IMR-90 (cell line): ENCODE measurements at regions not wholly inside any gene's neighbourhood (a gene's known extent, or its start where the extent isn't known, plus 50 kb on each side); places are given as distances from the start of the nearest gene placed in this dataset.

Source experiments
- ATAC-seq: fragments of 200-7000 bp; cut with Tn5 transposase; 2 replicates; pipeline ENCODE4 v1.9.1; 2020; ENCODE audit warnings: low read depth, mild to moderate bottlenecking, moderate library complexity
- BruUV-seq: library from RNA; stranded (reverse); fragments of 400-500 nt; replicated peaks from 2 replicates; lab custom pipeline; 2021; lab: Mats Ljungman, UMichigan
- CTCF ChIA-PET: fragments of 300-600 bp; formaldehyde crosslinking; extraction: SDS; loops from one replicate; lab custom pipeline; 2021; ENCODE audit warnings: antibody characterized with exemption; lab: Yijun Ruan, JAX
- POLR2A ChIA-PET: fragments of 300-600 bp; sonication (Branson Sonifier 250); formaldehyde crosslinking; loops from one replicate; lab custom pipeline; 2022; ENCODE audit warnings: antibody characterized with exemption; ENCODE audit not compliant: unreplicated experiment; lab: Charles Lee
- DNase-seq: peaks from one replicate; pipeline ENCODE4 v3.0.0; 2013
- H2AFZ ChIP-seq: replicated peaks from 2 replicates; pipeline ENCODE3; 2013; ENCODE audit warnings: low read length, mild to moderate bottlenecking; ENCODE audit not compliant: poor library complexity
- H2AK5ac ChIP-seq: 2 replicates; pipeline ENCODE4 v1.6.1; 2013; ENCODE audit warnings: low read depth, low read length, inconsistent platforms
- H2AK9ac ChIP-seq: replicated peaks from 2 replicates; pipeline ENCODE3; 2013; ENCODE audit warnings: mild to moderate bottlenecking, low read depth, low read length, moderate library complexity; ENCODE audit not compliant: poor library complexity
- H2BK120ac ChIP-seq: 2 replicates; pipeline ENCODE4 v1.6.1; 2013; ENCODE audit warnings: low read depth, low read length, inconsistent platforms
- H2BK15ac ChIP-seq: 3 replicates; pipeline ENCODE4 v1.6.1; 2013; ENCODE audit warnings: low read depth, low read length, inconsistent platforms
- H2BK20ac ChIP-seq: 2 replicates; pipeline ENCODE4 v1.6.1; 2013; ENCODE audit warnings: low read depth, mild to moderate bottlenecking, inconsistent platforms, low read length, moderate library complexity
- H2BK5ac ChIP-seq: 2 replicates; pipeline ENCODE4 v1.6.1; 2013; ENCODE audit warnings: mild to moderate bottlenecking, low read depth, low read length, inconsistent platforms; ENCODE audit not compliant: poor library complexity, severe bottlenecking
- H3K14ac ChIP-seq: replicated peaks from 2 replicates; pipeline ENCODE4 v1.6.1; 2013; ENCODE audit warnings: low read depth, low read length, inconsistent platforms
- H3K18ac ChIP-seq: 2 replicates; pipeline ENCODE4 v1.6.1; 2013; ENCODE audit warnings: low read depth, low read length, control low read depth
- H3K23ac ChIP-seq: 2 replicates; pipeline ENCODE4 v1.6.1; 2013; ENCODE audit warnings: low read depth, low read length, inconsistent platforms
- H3K27ac ChIP-seq: 2 replicates; pipeline ENCODE4 v1.5.1; 2013; ENCODE audit warnings: mild to moderate bottlenecking, control low read depth, low read length; ENCODE audit not compliant: insufficient read depth
- H3K27me3 ChIP-seq: 2 replicates; pipeline ENCODE4 v1.6.1; 2013; ENCODE audit warnings: low read length; ENCODE audit not compliant: control insufficient read depth, insufficient read depth
- H3K36me3 ChIP-seq: 2 replicates; pipeline ENCODE4 v1.6.1; 2013; ENCODE audit warnings: low read length, mixed read lengths; ENCODE audit not compliant: control insufficient read depth, insufficient read depth
- H3K4ac ChIP-seq: 2 replicates; pipeline ENCODE4 v1.6.1; 2013; ENCODE audit warnings: low read depth, low read length, inconsistent platforms
- H3K4me1 ChIP-seq: 2 replicates; pipeline ENCODE4 v1.6.1; 2013; ENCODE audit warnings: low read length, mixed read lengths; ENCODE audit not compliant: control insufficient read depth, insufficient read depth
- H3K4me2 ChIP-seq: 2 replicates; pipeline ENCODE4 v1.6.1; 2013; ENCODE audit warnings: low read depth, mild to moderate bottlenecking, control low read depth, low read length, moderate library complexity
- H3K4me3 ChIP-seq: 2 replicates; pipeline ENCODE4 v1.5.1; 2013; ENCODE audit warnings: low read depth, mild to moderate bottlenecking, control low read depth, low read length, moderate library complexity; ENCODE audit not compliant: insufficient read depth
- H3K56ac ChIP-seq: 2 replicates; pipeline ENCODE4 v1.6.1; 2013; ENCODE audit warnings: low read length, inconsistent platforms; ENCODE audit not compliant: insufficient read depth; ENCODE audit errors: extremely low read depth
- H3K79me1 ChIP-seq, 2 experiments: 2 replicates each; pipeline ENCODE4 v1.6.1; 2013; ENCODE audit warnings: low read length in 2 of 2, inconsistent platforms in 1 of 2, low read depth in 1 of 2
- H3K9ac ChIP-seq: 2 replicates; pipeline ENCODE4 v1.6.1; 2013; ENCODE audit warnings: low read depth, low read length, control low read depth
- H3K9me1 ChIP-seq: 2 replicates; pipeline ENCODE4 v1.6.1; 2013; ENCODE audit warnings: low read length, inconsistent platforms; ENCODE audit not compliant: insufficient read depth
- H3K9me3 ChIP-seq: 2 replicates; pipeline ENCODE4 v1.6.1; 2013; ENCODE audit warnings: low read length; ENCODE audit not compliant: control insufficient read depth, insufficient read depth
- H4K20me1 ChIP-seq: 2 replicates; pipeline ENCODE4 v1.6.1; 2013; ENCODE audit warnings: low read length, inconsistent platforms; ENCODE audit not compliant: insufficient read depth
- H4K5ac ChIP-seq: 2 replicates; pipeline ENCODE4 v1.6.1; 2013; ENCODE audit warnings: mild to moderate bottlenecking, low read depth, low read length, control low read depth
- H4K8ac ChIP-seq, 2 experiments: 2 replicates each; pipeline ENCODE4 v1.6.1; 2013; ENCODE audit warnings: low read depth in 2 of 2, low read length in 2 of 2, control low read depth in 1 of 2, inconsistent platforms in 1 of 2
- H4K91ac ChIP-seq: 2 replicates; pipeline ENCODE4 v1.6.1; 2013; ENCODE audit warnings: low read depth, low read length, inconsistent platforms; ENCODE audit not compliant: insufficient read depth
- BHLHE40 ChIP-seq: fragments of 150-350 bp; IDR thresholded peaks from 2 replicates; pipeline ENCODE4 v1.6.1; 2016; ENCODE audit warnings: mild to moderate bottlenecking, low read depth, low read length
- CEBPB ChIP-seq: IDR thresholded peaks from 2 replicates; pipeline ENCODE4 v1.6.1; 2012; ENCODE audit warnings: low read depth, low read length, improper control_type of control experiment
- CHD1 ChIP-seq: IDR thresholded peaks from 2 replicates; pipeline ENCODE4 v1.6.1; 2012; ENCODE audit warnings: low read depth, low read length, improper control_type of control experiment
- MAZ ChIP-seq: IDR thresholded peaks from 2 replicates; pipeline ENCODE4 v1.6.1; 2012; ENCODE audit warnings: low read depth, mild to moderate bottlenecking, low read length, improper control_type of control experiment, moderate library complexity, borderline replicate concordance
- NFE2L2 ChIP-seq: fragments of 150-350 bp; IDR thresholded peaks from 2 replicates; pipeline ENCODE4 v1.6.1; 2016; ENCODE audit warnings: low read depth, mild to moderate bottlenecking, low read length
- POLR2A ChIP-seq: IDR thresholded peaks from 2 replicates; pipeline ENCODE4 v1.6.1; 2012; ENCODE audit warnings: mild to moderate bottlenecking, low read depth, low read length
- RCOR1 ChIP-seq: IDR thresholded peaks from 2 replicates; pipeline ENCODE4 v1.6.1; 2012; ENCODE audit warnings: mild to moderate bottlenecking, low read length, improper control_type of control experiment; ENCODE audit not compliant: insufficient replicate concordance
- RFX5 ChIP-seq: IDR thresholded peaks from 2 replicates; pipeline ENCODE4 v1.8.0; 2012; ENCODE audit warnings: low read depth, mild to moderate bottlenecking, low read length, moderate library complexity
- WGBS, 2 experiments: methylation state at CpG; one replicate each; pipeline versions ENCODE4 v1.1.5 to v1.1.7; 2013; ENCODE audit warnings: missing lambda C conversion rate in 2 of 2; ENCODE audit not compliant: insufficient read length in 1 of 2; ENCODE audit errors: extremely low coverage in 2 of 2; 5-methylcytosine and 5-hydroxymethylcytosine counted together
- dilution Hi-C: fragments of 300-500 bp; cut with HindIII; formaldehyde crosslinking; loops from one replicate; pipeline ENCODE4 v1.14.3; 2018; ENCODE audit warnings: low sequenced_read_pairs; ENCODE audit not compliant: unreplicated experiment
- in situ Hi-C: fragments of 300-500 bp; cut with MboI; formaldehyde crosslinking; loops from 3 replicates; pipeline ENCODE4 v1.14.3; 2019; ENCODE audit warnings: low sequenced_read_pairs, inconsistent platforms, mixed read lengths
- intact Hi-C: fragments of 100-400 bp; cut with micrococcal nuclease; formaldehyde crosslinking; loops from 2 replicates; pipeline ENCODE4 v1.10.0; 2022
- TF ChIP-seq, protein P1 (sequence below): conservative IDR thresholded peaks from 2 replicates; pipeline ENCODE4 v1.5.1; 2012; ENCODE audit warnings: mild to moderate bottlenecking, low read depth, low read length, improper control_type of control experiment
- TF ChIP-seq, protein P2 (sequence below): fragments of 150-350 bp; IDR thresholded peaks from 2 replicates; pipeline ENCODE4 v1.6.1; 2016; ENCODE audit warnings: low read depth, mild to moderate bottlenecking, low read length, moderate library complexity, borderline replicate concordance
- TF ChIP-seq, protein P3 (sequence below): fragments of 150-350 bp; IDR thresholded peaks from 2 replicates; pipeline ENCODE4 v1.6.1; 2017; ENCODE audit warnings: mild to moderate bottlenecking, antibody characterized with exemption, low read length, low read depth

DNA sequence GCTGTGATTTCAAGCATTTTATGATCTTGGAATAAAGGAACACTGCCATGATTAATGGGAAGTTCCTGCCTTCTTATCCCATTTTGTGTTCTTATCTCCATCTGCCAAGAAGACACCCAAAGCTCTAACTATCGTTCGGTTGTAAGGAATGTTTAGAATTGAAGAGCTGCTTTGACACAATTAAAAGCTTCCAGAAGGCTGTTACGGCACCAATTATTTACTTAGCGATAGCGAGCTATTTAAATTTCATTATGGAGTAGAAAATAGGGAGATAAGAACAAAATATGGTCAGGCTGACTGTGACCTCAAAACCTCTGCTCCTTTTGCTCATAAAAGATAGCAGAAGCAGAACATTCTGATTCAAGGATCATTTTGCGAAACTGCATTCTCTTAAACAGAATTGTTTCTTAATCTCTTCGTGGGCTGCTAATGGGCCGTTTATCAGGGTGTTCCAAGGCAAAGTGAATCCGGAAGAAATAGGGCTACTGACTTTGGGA, 101.6 kb downstream of the SLC4A3 start:
- H3K4me3 ChIP-seq: no peak overlapping the region
- ATAC-seq (no peak), DNase-seq (no peak)
- no peaks in the 10 kb centered on the region for H4K20me1 ChIP-seq
- H3K18ac ChIP-seq: no peak overlapping the region
- no peaks in the 10 kb centered on the region for H3K9me1 ChIP-seq
- WGBS, 2 experiments: no CpG with 5 or more reads among the region's 9 CpGs
- peaks cover 3% of the 10 kb centered on the region for H3K9me3 ChIP-seq
- in situ Hi-C loops: loop anchor here (5.0 kb wide), 1 partner anchor 1843 kb away; the partner anchor contains the start of gene EPHA4
- no peak overlapping the region for H3K4me2 ChIP-seq
- no TSS peak for BruUV-seq
- TF ChIP-seq RFX5: no peak
- no peak for TF ChIP-seq NFE2L2
- TF ChIP-seq, protein P1, sequence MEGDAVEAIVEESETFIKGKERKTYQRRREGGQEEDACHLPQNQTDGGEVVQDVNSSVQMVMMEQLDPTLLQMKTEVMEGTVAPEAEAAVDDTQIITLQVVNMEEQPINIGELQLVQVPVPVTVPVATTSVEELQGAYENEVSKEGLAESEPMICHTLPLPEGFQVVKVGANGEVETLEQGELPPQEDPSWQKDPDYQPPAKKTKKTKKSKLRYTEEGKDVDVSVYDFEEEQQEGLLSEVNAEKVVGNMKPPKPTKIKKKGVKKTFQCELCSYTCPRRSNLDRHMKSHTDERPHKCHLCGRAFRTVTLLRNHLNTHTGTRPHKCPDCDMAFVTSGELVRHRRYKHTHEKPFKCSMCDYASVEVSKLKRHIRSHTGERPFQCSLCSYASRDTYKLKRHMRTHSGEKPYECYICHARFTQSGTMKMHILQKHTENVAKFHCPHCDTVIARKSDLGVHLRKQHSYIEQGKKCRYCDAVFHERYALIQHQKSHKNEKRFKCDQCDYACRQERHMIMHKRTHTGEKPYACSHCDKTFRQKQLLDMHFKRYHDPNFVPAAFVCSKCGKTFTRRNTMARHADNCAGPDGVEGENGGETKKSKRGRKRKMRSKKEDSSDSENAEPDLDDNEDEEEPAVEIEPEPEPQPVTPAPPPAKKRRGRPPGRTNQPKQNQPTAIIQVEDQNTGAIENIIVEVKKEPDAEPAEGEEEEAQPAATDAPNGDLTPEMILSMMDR: no peak
- TF ChIP-seq POLR2A: no peak
- TF ChIP-seq, protein P2, sequence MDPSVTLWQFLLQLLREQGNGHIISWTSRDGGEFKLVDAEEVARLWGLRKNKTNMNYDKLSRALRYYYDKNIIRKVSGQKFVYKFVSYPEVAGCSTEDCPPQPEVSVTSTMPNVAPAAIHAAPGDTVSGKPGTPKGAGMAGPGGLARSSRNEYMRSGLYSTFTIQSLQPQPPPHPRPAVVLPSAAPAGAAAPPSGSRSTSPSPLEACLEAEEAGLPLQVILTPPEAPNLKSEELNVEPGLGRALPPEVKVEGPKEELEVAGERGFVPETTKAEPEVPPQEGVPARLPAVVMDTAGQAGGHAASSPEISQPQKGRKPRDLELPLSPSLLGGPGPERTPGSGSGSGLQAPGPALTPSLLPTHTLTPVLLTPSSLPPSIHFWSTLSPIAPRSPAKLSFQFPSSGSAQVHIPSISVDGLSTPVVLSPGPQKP: no peak
- TF ChIP-seq CEBPB: no peak
- no peak for TF ChIP-seq BHLHE40
- no peak for TF ChIP-seq RCOR1
- no peak for TF ChIP-seq CHD1
- no peak for TF ChIP-seq MAZ
- TF ChIP-seq, protein P3, sequence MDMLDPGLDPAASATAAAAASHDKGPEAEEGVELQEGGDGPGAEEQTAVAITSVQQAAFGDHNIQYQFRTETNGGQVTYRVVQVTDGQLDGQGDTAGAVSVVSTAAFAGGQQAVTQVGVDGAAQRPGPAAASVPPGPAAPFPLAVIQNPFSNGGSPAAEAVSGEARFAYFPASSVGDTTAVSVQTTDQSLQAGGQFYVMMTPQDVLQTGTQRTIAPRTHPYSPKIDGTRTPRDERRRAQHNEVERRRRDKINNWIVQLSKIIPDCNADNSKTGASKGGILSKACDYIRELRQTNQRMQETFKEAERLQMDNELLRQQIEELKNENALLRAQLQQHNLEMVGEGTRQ: no peak
- H2BK20ac ChIP-seq: no peak overlapping the region
- H4K91ac ChIP-seq: no peak overlapping the region
- no peak overlapping the region for H3K23ac ChIP-seq
- H3K36me3 ChIP-seq: no peaks in the 10 kb centered on the region
- ChIA-PET CTCF (interaction anchor here (0.9 kb wide), 1 partner anchor 1364 kb away, joined by 3 read pairs; no protein-coding TSS in a partner anchor), POLR2A (interaction anchor here (0.6 kb wide), 1 partner anchor 729 kb away, joined by 3 read pairs; no protein-coding TSS in a partner anchor)
- H3K56ac ChIP-seq: no peak overlapping the region
- no peak overlapping the region for H2AFZ ChIP-seq
- H3K14ac ChIP-seq: no peak overlapping the region
- no peaks in the 10 kb centered on the region for H3K4me1 ChIP-seq
- H4K5ac ChIP-seq: no peak overlapping the region
- no peak overlapping the region for H3K4ac ChIP-seq
- dilution Hi-C loops: no loop called here
- H2BK5ac ChIP-seq: no peak overlapping the region
- H2AK9ac ChIP-seq: no peak overlapping the region
- intact Hi-C loops: no loop called here
- H2BK120ac ChIP-seq: no peak overlapping the region
- no peak overlapping the region for H3K27ac ChIP-seq
- H4K8ac ChIP-seq: no peak overlapping the region
- no peak overlapping the region for H3K9ac ChIP-seq
- H3K27me3 ChIP-seq: no peaks in the 10 kb centered on the region
- no peak overlapping the region for H2BK15ac ChIP-seq
- no peak overlapping the region for H2AK5ac ChIP-seq
- H3K79me1 ChIP-seq: no peaks in the 10 kb centered on the region
